AG04450 (cell line): ENCODE measurements at regions not wholly inside any gene's neighbourhood (a gene's known extent, or its start where the extent isn't known, plus 50 kb on each side); places are given as distances from the start of the nearest gene placed in this dataset.
"Not testable (repeated sequence)": the region's sequence is repeated elsewhere in the genome, so short reads cannot be mapped to it uniquely, and the experiment has no call there.

Experiments used
- CTCF ChIA-PET: fragments of 300-600, 350-600 bp; formaldehyde crosslinking; extraction: SDS; loops from one replicate; lab custom pipeline; 2022; ENCODE audit warnings: antibody characterized with exemption, inconsistent platforms; lab: Charles Lee
- POLR2A ChIA-PET: fragments of 350-600 bp; formaldehyde crosslinking; extraction: SDS; loops from one replicate; lab custom pipeline; 2021; ENCODE audit warnings: antibody characterized with exemption, inconsistent platforms; lab: Yijun Ruan, JAX
- DNase-seq: peaks from one replicate; pipeline ENCODE4 v3.0.0-alpha.2; 2011; ENCODE audit warnings: low read depth, low spot score
- H3K27ac ChIP-seq: one replicate; pipeline ENCODE4 v1.5.1; 2012; ENCODE audit warnings: low read depth, low read length, control low read depth
- H3K27me3 ChIP-seq: one replicate; pipeline ENCODE4 v1.6.0; 2012; ENCODE audit warnings: low read length; ENCODE audit not compliant: control insufficient read depth, insufficient read depth
- H3K4me3 ChIP-seq: 2 replicates; pipeline ENCODE4 v1.5.1; 2011; ENCODE audit warnings: mild to moderate bottlenecking, low read depth, low read length, control low read depth
- H3K9me3 ChIP-seq: 2 replicates; pipeline ENCODE4 v1.5.1; 2012; ENCODE audit warnings: low read length; ENCODE audit not compliant: control insufficient read depth, insufficient read depth
- CTCF ChIP-seq: IDR thresholded peaks from 2 replicates; pipeline ENCODE4 v1.5.1; 2011; ENCODE audit warnings: low read depth, low read length, control low read depth, inconsistent platforms

DNA sequence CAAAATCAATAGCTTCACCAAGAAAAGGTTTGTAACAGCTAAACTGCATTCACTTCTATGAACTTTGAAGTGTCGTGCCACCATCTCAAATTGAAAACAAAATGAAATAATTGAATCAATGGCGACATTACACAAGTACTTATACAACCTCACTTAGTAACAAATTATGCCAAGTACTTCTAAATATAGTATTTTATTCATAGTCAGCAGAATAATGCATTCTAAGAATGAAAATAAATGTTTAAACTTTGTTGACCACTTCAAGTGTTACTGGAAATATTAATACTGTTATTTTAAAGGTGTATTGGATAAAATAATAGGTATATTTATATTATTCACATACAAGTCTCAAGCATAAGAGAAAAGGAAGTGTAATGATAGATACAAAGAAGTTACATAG is 280.1 kb upstream of the HTR1E start:
- Histone ChIP-seq H3K4me3 (no peak overlapping the region), H3K9me3 (no peaks in the 10 kb centered on the region), H3K27me3 (no peaks in the 10 kb centered on the region), H3K27ac (no peak overlapping the region)
- POLR2A ChIA-PET = no interaction called here
- no peak for DNase-seq
- TF ChIP-seq CTCF = no peak
- CTCF ChIA-PET = no interaction called here

DNA sequence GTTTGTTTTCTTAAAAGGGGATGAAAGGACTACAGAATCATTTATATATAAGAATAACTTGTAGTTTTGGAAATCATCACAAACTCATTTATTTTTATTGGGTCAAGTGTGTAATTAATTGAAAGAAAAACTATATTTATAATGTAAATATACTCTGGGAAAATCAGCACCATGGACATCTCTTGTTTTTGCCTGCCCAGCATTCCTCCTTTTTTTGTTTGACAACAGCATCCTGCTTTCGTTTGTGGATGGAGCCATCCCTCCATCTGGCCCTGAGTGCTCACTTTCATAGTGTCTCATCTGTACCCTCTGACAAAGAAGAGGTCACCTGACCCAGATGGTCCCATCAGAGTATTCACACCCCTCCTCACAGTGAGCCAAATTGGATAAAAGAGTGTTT is 308.2 kb upstream of the HTR1E start:
- no peak for DNase-seq
- ChIA-PET POLR2A (no interaction called here), CTCF (no interaction called here)
- TF ChIP-seq CTCF = no peak
- H3K27me3 ChIP-seq = no peaks in the 10 kb centered on the region
- H3K9me3 ChIP-seq = peaks cover 12% of the 10 kb centered on the region; the same call in 1 of the 2 replicates
- no peak overlapping the region for H3K4me3 ChIP-seq
- H3K27ac ChIP-seq = no peak overlapping the region

GRCh38 chr6:86619428-86619827 is 317.9 kb upstream of the HTR1E start:
- POLR2A ChIA-PET = no interaction called here
- no peak for TF ChIP-seq CTCF

DNA sequence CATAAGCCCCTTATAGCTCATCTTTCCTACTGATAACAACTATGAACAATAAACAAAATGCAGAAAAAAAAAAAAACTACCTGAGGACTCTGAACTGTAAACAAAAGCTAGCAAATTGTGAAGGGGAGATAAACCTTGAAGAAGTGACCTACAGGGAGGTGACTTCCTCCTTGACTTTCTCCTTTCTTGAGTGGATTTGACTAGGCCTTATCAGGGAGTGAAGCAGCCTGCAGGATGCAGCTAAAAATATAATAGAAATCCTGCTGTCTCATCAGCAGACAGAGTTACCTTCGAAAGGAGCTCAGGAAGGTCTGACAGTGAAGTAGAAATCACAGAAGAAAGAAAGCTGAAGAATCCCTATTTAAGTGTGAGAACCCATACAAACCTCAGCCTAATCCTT is 322.0 kb upstream of the HTR1E start:
- DNase-seq = no peak
- H3K27ac ChIP-seq = no peak overlapping the region
- peaks cover 11% of the 10 kb centered on the region for H3K9me3 ChIP-seq
- H3K27me3 ChIP-seq = no peaks in the 10 kb centered on the region
- POLR2A ChIA-PET = no interaction called here
- TF ChIP-seq CTCF = no peak
- no peak overlapping the region for H3K4me3 ChIP-seq
- CTCF ChIA-PET = no interaction called here

More at GRCh38 chr6:86619428-86619827, 317.9 kb upstream of the HTR1E start:
- CTCF ChIA-PET = no interaction called here
- H3K9me3 ChIP-seq = peaks cover 7% of the 10 kb centered on the region
- no peak overlapping the region for H3K27ac ChIP-seq
- H3K4me3 ChIP-seq = no peak overlapping the region
- no peak for DNase-seq
- H3K27me3 ChIP-seq = no peaks in the 10 kb centered on the region

GRCh38 chr6:86609549-86610388 is 327.6 kb upstream of the HTR1E start:
- no peak for DNase-seq
- Histone ChIP-seq H3K27ac (no peak overlapping the region), H3K27me3 (no peaks in the 10 kb centered on the region), H3K4me3 (no peak overlapping the region), H3K9me3 (peaks cover 7% of the 10 kb centered on the region)
- TF ChIP-seq CTCF = no peak
- ChIA-PET CTCF (no interaction called here), POLR2A (no interaction called here)

DNA sequence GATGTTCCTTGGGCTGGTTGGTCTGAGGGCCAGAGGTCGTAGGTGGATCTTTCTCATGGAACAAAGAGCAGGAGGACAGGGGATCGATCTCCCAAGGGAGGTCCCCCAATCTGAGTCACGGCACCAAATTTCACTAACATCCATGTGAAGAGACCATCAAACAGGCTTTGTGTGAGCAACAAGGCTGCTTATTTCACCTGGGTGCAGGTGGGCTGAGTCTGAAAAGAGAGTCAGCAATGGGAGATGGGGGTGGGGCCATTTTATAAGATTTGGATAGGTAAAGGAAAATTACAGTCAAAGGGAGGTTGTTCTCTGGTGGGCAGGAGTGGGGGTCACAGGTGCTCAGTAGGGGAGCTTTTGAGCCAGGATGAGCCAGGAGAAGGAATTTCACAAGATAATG is 334.0 kb upstream of the HTR1E start:
- H3K4me3 ChIP-seq, H3K27ac ChIP-seq, CTCF ChIA-PET, H3K9me3 ChIP-seq, DNase-seq, POLR2A ChIA-PET, H3K27me3 ChIP-seq: not testable (repeated sequence)

DNA sequence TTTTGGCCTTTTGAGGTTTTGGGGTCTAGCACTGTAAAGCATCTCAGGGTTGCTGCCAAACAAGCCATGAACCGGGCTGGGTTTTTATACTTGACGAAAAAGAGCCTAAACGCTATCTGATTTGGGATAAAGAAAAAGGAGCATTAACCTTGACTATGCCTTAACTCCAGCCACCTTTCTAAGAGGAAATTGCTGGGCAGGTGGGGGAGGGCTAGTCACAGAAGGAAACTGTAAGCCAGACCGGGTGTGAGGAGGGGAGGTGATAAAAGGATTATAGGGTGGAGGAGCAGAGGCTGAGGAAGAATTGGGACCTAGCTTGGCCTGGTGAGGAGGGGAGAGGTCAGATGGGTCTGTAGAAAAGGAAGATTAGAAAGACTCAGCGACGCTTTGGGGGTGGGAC is 335.2 kb upstream of the HTR1E start:
- H3K27ac ChIP-seq, DNase-seq, H3K9me3 ChIP-seq, POLR2A ChIA-PET, CTCF ChIA-PET, H3K27me3 ChIP-seq, H3K4me3 ChIP-seq: not testable (repeated sequence)
